ENCODE measurements at regions not wholly inside any gene's neighbourhood (a gene's known extent, or its start where the extent isn't known, plus 50 kb on each side); places are given as distances from the start of the nearest gene placed in this dataset.
"Not testable (repeated sequence)": the region's sequence is repeated elsewhere in the genome, so short reads cannot be mapped to it uniquely, and the experiment has no call there.

GRCh38 chr10:47661955-47662577 is 101.3 kb downstream of the SYT15B start:
- DNase-seq (ENCODE audit: low read depth in 1 of 2, low spot score in 1 of 2); H3K27me3 ChIP-seq (ENCODE audit: insufficient read depth, poor library complexity, severe bottlenecking); H3K27ac ChIP-seq (replicated peaks); H3K4me3 ChIP-seq (replicated peaks; ENCODE audit: insufficient read depth, low read length): not testable (repeated sequence)

DNA sequence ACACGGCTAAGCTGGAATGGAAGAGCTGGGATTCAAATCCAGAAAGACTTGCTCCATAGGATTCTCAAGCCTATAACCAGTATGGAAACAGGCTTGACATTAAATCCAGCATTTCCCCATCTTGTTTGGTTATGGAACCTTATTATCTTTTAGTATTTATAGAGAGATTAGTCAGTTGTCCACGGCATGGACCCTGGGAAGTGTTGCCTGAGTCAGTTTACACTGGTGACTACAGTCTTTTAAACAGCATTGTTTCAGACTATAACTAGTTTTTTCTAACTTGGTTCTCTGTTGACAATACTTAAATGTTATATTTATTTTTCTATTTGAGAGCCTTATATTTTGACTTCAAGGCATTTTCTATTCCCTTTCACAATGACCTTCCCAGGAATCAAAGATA is 106.7 kb downstream of the SYT15B start:
- H3K27ac ChIP-seq (replicated peaks); DNase-seq (ENCODE audit: low read depth in 1 of 2, low spot score in 1 of 2); H3K4me3 ChIP-seq (replicated peaks; ENCODE audit: insufficient read depth, low read length); H3K27me3 ChIP-seq (ENCODE audit: insufficient read depth, poor library complexity, severe bottlenecking): not testable (repeated sequence)

DNA sequence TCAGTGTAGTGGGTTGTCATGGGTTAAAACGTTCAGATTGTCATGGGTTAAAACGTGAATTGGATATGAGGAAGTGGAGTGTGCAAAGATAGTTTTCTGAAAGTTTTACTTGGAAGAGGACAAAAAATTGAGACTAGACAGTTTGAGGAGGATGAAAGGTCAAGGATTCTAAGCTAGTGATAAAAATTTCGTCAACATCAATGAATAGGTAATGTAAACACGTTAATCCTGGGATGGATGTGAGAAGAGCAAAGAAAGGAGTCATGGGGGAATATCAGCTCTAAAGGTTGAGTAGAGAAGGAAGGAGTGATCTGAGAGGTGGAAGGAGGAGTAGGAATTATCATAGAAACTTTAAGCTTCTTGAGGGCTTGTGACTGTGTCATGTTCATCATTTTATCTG is 109.2 kb downstream of the SYT15B start:
- not testable (repeated sequence) for H3K4me3 ChIP-seq (replicated peaks; ENCODE audit: insufficient read depth, low read length); H3K27me3 ChIP-seq (ENCODE audit: insufficient read depth, poor library complexity, severe bottlenecking); DNase-seq (ENCODE audit: low read depth in 1 of 2, low spot score in 1 of 2); H3K27ac ChIP-seq (replicated peaks)

DNA sequence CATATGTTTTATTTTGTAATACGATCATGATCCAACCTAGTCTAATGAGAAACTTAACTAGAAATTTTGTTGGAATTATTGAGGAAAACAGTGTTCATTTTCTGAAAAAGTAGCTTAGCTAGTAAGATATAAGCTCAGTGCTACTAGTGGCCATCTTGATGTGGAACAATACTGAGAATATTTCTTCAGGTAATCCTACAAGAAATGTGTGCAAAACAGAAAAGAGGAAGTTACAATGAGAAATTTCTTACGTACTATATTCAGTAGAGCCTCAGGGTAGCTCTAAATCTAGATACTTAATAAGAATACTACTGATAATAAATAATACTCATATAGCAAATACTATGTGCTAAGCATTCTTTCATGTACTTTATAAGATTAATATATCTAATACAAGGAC is 114.8 kb downstream of the SYT15B start:
- H3K4me3 ChIP-seq (replicated peaks; ENCODE audit: insufficient read depth, low read length); H3K27me3 ChIP-seq (ENCODE audit: insufficient read depth, poor library complexity, severe bottlenecking); DNase-seq (ENCODE audit: low read depth in 1 of 2, low spot score in 1 of 2); H3K27ac ChIP-seq (replicated peaks): not testable (repeated sequence)

DNA sequence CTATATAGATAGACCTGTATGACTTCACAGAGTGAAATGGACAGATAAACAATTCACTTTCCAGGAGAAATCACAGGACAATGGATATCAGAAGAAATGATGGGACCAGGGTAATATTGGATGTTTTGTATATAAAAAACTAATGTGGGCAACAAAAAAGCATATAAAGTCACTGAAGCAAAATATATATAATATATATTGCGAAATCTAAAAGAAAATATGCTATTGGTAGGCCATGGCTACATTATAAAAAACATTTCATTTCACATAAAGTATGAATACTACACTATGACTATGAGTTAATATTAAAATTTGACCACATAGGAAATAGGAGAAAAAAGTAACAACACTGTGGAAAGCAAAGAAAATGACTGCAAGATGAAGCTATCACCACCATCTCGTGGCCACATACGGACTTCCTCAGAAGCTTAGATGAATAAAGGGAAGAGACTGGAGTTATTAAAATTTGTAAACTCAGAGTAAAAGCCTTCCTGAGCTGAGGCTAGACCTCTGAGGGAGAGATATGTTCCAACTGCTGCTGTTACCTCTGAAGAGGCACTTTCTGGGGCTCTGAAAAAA is 115.8 kb downstream of the SYT15B start:
- H3K27ac ChIP-seq (replicated peaks); H3K4me3 ChIP-seq (replicated peaks; ENCODE audit: insufficient read depth, low read length); H3K27me3 ChIP-seq (ENCODE audit: insufficient read depth, poor library complexity, severe bottlenecking): not testable (repeated sequence)
- DNase-seq (ENCODE audit: low read depth in 1 of 2, low spot score in 1 of 2) = peak in 1 of 2 experiments; percentile 30

- H3K27me3 ChIP-seq (ENCODE audit: insufficient read depth, poor library complexity, severe bottlenecking); H3K4me3 ChIP-seq (replicated peaks; ENCODE audit: insufficient read depth, low read length); H3K27ac ChIP-seq (replicated peaks): not testable (repeated sequence)
- DNase-seq (ENCODE audit: low read depth in 1 of 2, low spot score in 1 of 2) = peak in 1 of 2 experiments; percentile 29
Observed at GRCh38 chr10:47646686-47647273, 116.6 kb downstream of the SYT15B start.

DNA sequence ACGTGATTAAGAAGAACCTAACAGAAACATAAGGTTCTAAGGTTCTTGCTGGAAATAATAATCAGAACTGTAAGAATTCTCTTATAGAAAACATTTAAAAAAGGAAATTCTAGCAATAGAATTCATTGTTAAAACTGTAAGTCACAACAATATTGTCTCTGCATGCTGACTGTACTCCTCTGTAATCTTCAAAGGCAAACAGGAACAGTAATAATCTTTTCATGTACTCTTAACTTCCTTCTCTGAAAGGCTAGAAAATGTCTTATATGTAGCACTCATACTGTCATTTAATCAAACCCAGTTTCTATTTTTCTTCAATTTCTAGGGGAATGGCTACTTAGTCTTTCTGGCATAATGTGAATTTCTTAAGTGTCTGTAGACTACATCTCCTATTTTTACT is 103.5 kb upstream of the AGAP9 start:
- H3K27me3 ChIP-seq (ENCODE audit: insufficient read depth, poor library complexity, severe bottlenecking); H3K4me3 ChIP-seq (replicated peaks; ENCODE audit: insufficient read depth, low read length); DNase-seq (ENCODE audit: low read depth in 1 of 2, low spot score in 1 of 2); H3K27ac ChIP-seq (replicated peaks): not testable (repeated sequence)

DNA sequence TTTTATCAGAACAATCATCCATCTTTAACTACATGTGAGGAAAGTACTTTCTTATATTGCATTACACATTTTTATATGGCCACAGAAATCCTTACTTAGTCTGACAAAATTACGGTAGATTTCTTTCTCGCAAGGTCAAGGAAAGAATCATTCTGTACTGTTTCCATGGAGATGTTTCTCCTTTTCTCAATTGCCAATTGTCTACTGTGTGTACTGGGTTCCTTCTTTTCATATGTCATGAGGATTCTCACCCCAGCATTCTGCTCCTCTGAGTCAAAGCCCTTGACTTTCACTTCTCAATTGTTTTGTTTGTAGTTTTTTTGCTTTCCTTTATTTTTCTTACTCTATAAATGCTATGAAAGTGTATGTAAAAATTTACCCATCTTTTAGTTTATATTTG is 99.3 kb upstream of the AGAP9 start:
- not testable (repeated sequence) for H3K4me3 ChIP-seq (replicated peaks; ENCODE audit: insufficient read depth, low read length); H3K27me3 ChIP-seq (ENCODE audit: insufficient read depth, poor library complexity, severe bottlenecking); H3K27ac ChIP-seq (replicated peaks); DNase-seq (ENCODE audit: low read depth in 1 of 2, low spot score in 1 of 2)

GRCh38 chr10:47619300-47620012 is 96.0 kb upstream of the AGAP9 start:
- not testable (repeated sequence) for H3K27ac ChIP-seq (replicated peaks); DNase-seq (ENCODE audit: low read depth in 1 of 2, low spot score in 1 of 2); H3K4me3 ChIP-seq (replicated peaks; ENCODE audit: insufficient read depth, low read length); H3K27me3 ChIP-seq (ENCODE audit: insufficient read depth, poor library complexity, severe bottlenecking)

GRCh38 chr10:47609311-47609710 is 85.9 kb upstream of the AGAP9 start:
- not testable (repeated sequence) for DNase-seq (ENCODE audit: low read depth in 1 of 2, low spot score in 1 of 2); H3K4me3 ChIP-seq (replicated peaks; ENCODE audit: insufficient read depth, low read length)

More at GRCh38 chr10:47609311-47609710, 85.9 kb upstream of the AGAP9 start:
- not testable (repeated sequence) for H3K27me3 ChIP-seq (ENCODE audit: insufficient read depth, poor library complexity, severe bottlenecking); H3K27ac ChIP-seq (replicated peaks)
